A673 (cell line): ENCODE measurements at regions not wholly inside any gene's neighbourhood (a gene's known extent, or its start where the extent isn't known, plus 50 kb on each side); places are given as distances from the start of the nearest gene placed in this dataset.

Experiments
- BruUV-seq: library from RNA; stranded (reverse); fragments of 400-500 nt; replicated peaks from 2 replicates; lab custom pipeline; 2021; lab: Mats Ljungman, UMichigan
- CTCF ChIA-PET: fragments of 300-600 bp; sonication (Branson Sonifier 250); formaldehyde crosslinking; loops from one replicate; lab custom pipeline; 2022; ENCODE audit warnings: antibody characterized with exemption; lab: Charles Lee
- POLR2A ChIA-PET: fragments of 300-600 bp; sonication (Branson Sonifier 250); formaldehyde crosslinking; loops from one replicate; lab custom pipeline; 2022; ENCODE audit warnings: antibody characterized with exemption; ENCODE audit not compliant: low non-redundant PET; lab: Charles Lee
- DNase-seq: peaks from one replicate; pipeline ENCODE4 v3.0.0-alpha.2; 2015; ENCODE audit warnings: low spot score
- H3K27ac ChIP-seq: fragments of 200-600 bp; sonication (generic); 2 replicates; pipeline ENCODE4 v1.5.1; 2016; ENCODE audit warnings: mixed run types, low read depth, mild to moderate bottlenecking, mixed read lengths, antibody characterized with exemption, low read length; ENCODE audit not compliant: poor library complexity, severe bottlenecking
- H3K27me3 ChIP-seq: fragments of 200-600 bp; sonication (generic); replicated peaks from 2 replicates; pipeline ENCODE4 v1.6.1; 2017; ENCODE audit warnings: mixed run types, low read depth, mild to moderate bottlenecking, mixed read lengths, antibody characterized with exemption, low read length; ENCODE audit not compliant: insufficient read depth, poor library complexity
- H3K36me3 ChIP-seq: fragments of 200-600 bp; sonication (generic); 2 replicates; pipeline ENCODE4 v1.6.1; 2016; ENCODE audit warnings: mixed run types, mild to moderate bottlenecking, mixed read lengths, antibody characterized with exemption, low read length; ENCODE audit not compliant: insufficient read depth, poor library complexity, severe bottlenecking
- H3K4me1 ChIP-seq: fragments of 200-600 bp; sonication (generic); 2 replicates; pipeline ENCODE4 v1.6.1; 2017; ENCODE audit warnings: mixed run types, mild to moderate bottlenecking, mixed read lengths, antibody characterized with exemption, low read length; ENCODE audit not compliant: insufficient read depth, poor library complexity, severe bottlenecking
- H3K4me3 ChIP-seq: fragments of 200-600 bp; sonication (generic); 2 replicates; pipeline ENCODE4 v1.5.1; 2016; ENCODE audit warnings: low read depth, mixed run types, mild to moderate bottlenecking, mixed read lengths, low read length; ENCODE audit not compliant: poor library complexity, severe bottlenecking
- H3K9me3 ChIP-seq: fragments of 200-600 bp; sonication (generic); 2 replicates; pipeline ENCODE4 v1.6.1; 2016; ENCODE audit warnings: mixed run types, low read depth, mild to moderate bottlenecking, mixed read lengths, antibody characterized with exemption, low read length; ENCODE audit not compliant: poor library complexity, severe bottlenecking
- EZH2 ChIP-seq: fragments of 200-600 bp; sonication (generic); IDR thresholded peaks from 2 replicates; pipeline ENCODE4 v1.6.1; 2017; ENCODE audit warnings: borderline replicate concordance, low read depth, mild to moderate bottlenecking, mixed read lengths, antibody characterized with exemption, low read length; ENCODE audit not compliant: poor library complexity, severe bottlenecking
- intact Hi-C: fragments of 100-400 bp; cut with micrococcal nuclease; formaldehyde crosslinking; loops from one replicate; pipeline ENCODE4 v1.10.0; 2022; ENCODE audit not compliant: unreplicated experiment
- TF ChIP-seq, protein P1 (sequence below): fragments of 300-800, 200-600 bp; sonication (generic); conservative IDR thresholded peaks from 2 replicates; pipeline ENCODE4 v1.5.1; 2017; ENCODE audit warnings: low read depth, mild to moderate bottlenecking, antibody characterized with exemption, low read length, moderate library complexity, mixed read lengths

DNA sequence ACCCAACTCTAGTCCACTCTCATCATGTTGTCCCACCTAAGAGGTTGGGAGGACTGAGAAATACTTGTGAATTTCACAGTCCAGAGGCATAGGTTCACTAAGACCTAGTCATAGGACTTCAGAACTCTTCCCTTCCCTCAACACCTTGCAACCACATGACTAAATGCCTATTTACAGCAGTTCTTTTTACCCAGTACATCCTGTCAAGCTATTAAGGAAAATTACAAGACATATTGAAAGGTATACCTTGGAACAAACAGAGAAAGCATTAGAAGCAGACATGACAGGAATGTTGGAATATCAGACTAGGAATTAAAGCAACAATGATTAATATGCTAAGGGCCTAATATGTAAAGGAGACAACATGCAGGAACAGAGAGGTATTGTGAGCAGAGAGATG lies 563.8 kb upstream of the LRRC4C start:
- Histone ChIP-seq H3K4me3 (no peak overlapping the region), H3K4me1 (no peaks in the 10 kb centered on the region), H3K27ac (no peak overlapping the region), H3K9me3 (peaks cover 43% of the 10 kb centered on the region), H3K27me3 (no peaks in the 10 kb centered on the region), H3K36me3 (no peaks in the 10 kb centered on the region)
- no TSS peak for BruUV-seq
- intact Hi-C loops = no loop called here
- TF ChIP-seq, protein P1, sequence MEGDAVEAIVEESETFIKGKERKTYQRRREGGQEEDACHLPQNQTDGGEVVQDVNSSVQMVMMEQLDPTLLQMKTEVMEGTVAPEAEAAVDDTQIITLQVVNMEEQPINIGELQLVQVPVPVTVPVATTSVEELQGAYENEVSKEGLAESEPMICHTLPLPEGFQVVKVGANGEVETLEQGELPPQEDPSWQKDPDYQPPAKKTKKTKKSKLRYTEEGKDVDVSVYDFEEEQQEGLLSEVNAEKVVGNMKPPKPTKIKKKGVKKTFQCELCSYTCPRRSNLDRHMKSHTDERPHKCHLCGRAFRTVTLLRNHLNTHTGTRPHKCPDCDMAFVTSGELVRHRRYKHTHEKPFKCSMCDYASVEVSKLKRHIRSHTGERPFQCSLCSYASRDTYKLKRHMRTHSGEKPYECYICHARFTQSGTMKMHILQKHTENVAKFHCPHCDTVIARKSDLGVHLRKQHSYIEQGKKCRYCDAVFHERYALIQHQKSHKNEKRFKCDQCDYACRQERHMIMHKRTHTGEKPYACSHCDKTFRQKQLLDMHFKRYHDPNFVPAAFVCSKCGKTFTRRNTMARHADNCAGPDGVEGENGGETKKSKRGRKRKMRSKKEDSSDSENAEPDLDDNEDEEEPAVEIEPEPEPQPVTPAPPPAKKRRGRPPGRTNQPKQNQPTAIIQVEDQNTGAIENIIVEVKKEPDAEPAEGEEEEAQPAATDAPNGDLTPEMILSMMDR = no peak
- TF ChIP-seq EZH2 = no peak
- CTCF ChIA-PET = no interaction called here
- peak; percentile 3 for DNase-seq
- POLR2A ChIA-PET = no interaction called here

DNA sequence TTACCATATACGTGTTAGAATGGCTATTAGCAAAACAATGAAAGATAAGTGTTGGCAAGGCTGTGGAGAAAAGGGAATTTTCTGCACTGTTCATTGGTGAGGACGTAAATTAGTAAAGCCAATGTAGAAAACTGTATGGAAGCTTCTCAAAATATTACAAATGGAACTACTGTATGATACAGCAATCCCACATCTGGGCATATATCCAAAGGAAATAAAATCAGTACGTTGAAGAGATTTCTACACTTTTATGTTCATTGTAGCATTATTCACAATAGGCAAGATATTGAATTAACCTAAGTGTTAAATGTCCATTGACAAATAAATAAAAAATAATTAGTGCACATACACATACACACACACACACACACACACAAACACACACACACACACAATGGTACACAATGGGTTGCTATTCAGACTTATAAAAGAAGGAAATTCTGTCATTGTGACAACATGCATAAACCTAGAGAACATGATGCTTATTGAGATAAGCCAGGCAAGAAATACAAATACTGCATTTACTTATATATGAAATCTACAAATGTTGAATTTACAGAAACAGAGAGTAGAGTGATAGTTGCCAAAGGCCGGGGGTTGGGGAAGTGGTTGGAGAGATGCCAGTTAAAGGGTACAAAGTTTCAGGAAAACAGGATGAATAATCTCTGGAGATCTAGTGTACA lies 565.8 kb upstream of the LRRC4C start:
- TF ChIP-seq EZH2 = no peak
- TF ChIP-seq, protein P1 = no peak
- CTCF ChIA-PET = no interaction called here
- Histone ChIP-seq H3K36me3 (no peaks in the 10 kb centered on the region), H3K9me3 (peaks cover 51% of the 10 kb centered on the region), H3K27me3 (no peaks in the 10 kb centered on the region), H3K4me1 (no peaks in the 10 kb centered on the region), H3K27ac (no peak overlapping the region), H3K4me3 (no peak overlapping the region)
- POLR2A ChIA-PET = no interaction called here
- no TSS peak for BruUV-seq
- no peak for DNase-seq
- intact Hi-C loops = no loop called here

DNA sequence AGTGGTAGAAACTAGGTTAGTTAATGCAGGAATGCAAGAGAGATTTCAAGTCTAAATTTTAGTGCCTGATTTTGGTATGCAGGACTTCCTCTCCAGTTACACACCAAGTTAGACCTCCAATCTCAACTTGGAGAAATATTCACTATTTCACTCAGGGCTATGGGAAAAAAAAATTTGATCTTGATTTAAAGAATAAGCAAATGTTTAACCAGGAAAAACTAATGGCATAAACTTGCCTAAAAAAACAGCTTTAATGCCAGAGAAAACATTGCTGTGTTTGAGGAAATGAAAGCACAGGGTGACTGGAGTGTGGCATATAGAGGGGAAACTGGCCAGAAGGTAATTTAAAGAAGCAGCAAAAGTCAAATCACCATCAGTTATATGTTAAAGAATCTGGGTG lies 575.4 kb upstream of the LRRC4C start:
- POLR2A ChIA-PET = no interaction called here
- CTCF ChIA-PET = no interaction called here
- BruUV-seq = no TSS peak
- Histone ChIP-seq H3K4me3 (no peak overlapping the region), H3K36me3 (no peaks in the 10 kb centered on the region), H3K4me1 (no peaks in the 10 kb centered on the region), H3K27me3 (no peaks in the 10 kb centered on the region), H3K9me3 (peaks cover 61% of the 10 kb centered on the region), H3K27ac (no peak overlapping the region)
- TF ChIP-seq, protein P1 = no peak
- TF ChIP-seq EZH2 = no peak
- DNase-seq = no peak
- intact Hi-C loops = no loop called here
